BE2C (cell line): ENCODE measurements at regions not wholly inside any gene's neighbourhood (a gene's known extent, or its start where the extent isn't known, plus 50 kb on each side); places are given as distances from the start of the nearest gene placed in this dataset.
"Not testable (repeated sequence)": the region's sequence is repeated elsewhere in the genome, so short reads cannot be mapped to it uniquely, and the experiment has no call there.

Experiments used
- DNase-seq: peaks from one replicate; pipeline ENCODE4 v3.0.0-alpha.2; 2020
- H3K27me3 ChIP-seq: fragments of 250-450 bp; sonication (Bioruptor Pico); 2 replicates; pipeline ENCODE4 v1.5.1; 2020; ENCODE audit warnings: mild to moderate bottlenecking
- H3K36me3 ChIP-seq: fragments of 250-450 bp; sonication (Bioruptor Pico); 2 replicates; pipeline ENCODE4 v1.5.1; 2020; ENCODE audit warnings: mild to moderate bottlenecking
- H3K4me1 ChIP-seq: fragments of 250-450 bp; sonication (Bioruptor Pico); 2 replicates; pipeline ENCODE4 v1.5.1; 2020
- H3K4me3 ChIP-seq: 2 replicates; pipeline ENCODE4 v1.5.1; 2011; ENCODE audit warnings: low read depth, low read length
- H3K9me3 ChIP-seq: fragments of 250-450 bp; sonication (Bioruptor Pico); 2 replicates; pipeline ENCODE4 v1.5.1; 2020
- CTCF ChIP-seq: IDR thresholded peaks from 2 replicates; pipeline ENCODE4 v1.5.1; 2012; ENCODE audit warnings: mild to moderate bottlenecking, low read depth, low read length

GRCh38 chr6:44039191-44039719, 88.0 kb downstream of the MRPL14 start:
- Histone ChIP-seq H3K4me3 (no peak overlapping the region), H3K9me3 (no peaks in the 10 kb centered on the region), H3K4me1 (peaks cover 18% of the 10 kb centered on the region), H3K36me3 (no peaks in the 10 kb centered on the region), H3K27me3 (no peaks in the 10 kb centered on the region)
- TF ChIP-seq CTCF: no peak
- no peak for DNase-seq

GRCh38 chr6:44038543-44039065, 88.6 kb downstream of the MRPL14 start:
- Histone ChIP-seq H3K9me3 (no peaks in the 10 kb centered on the region), H3K4me3 (no peak overlapping the region), H3K4me1 (peaks cover 17% of the 10 kb centered on the region), H3K36me3 (no peaks in the 10 kb centered on the region), H3K27me3 (no peaks in the 10 kb centered on the region)
- no peak for TF ChIP-seq CTCF
- no peak for DNase-seq

GRCh38 chr6:44037847-44038542, 89.3 kb downstream of the MRPL14 start:
- no peak overlapping the region for H3K4me3 ChIP-seq
- H3K4me1 ChIP-seq: peaks cover 11% of the 10 kb centered on the region
- DNase-seq: no peak
- no peaks in the 10 kb centered on the region for H3K27me3 ChIP-seq
- H3K9me3 ChIP-seq: no peaks in the 10 kb centered on the region
- no peak for TF ChIP-seq CTCF
- H3K36me3 ChIP-seq: no peaks in the 10 kb centered on the region

- not testable (repeated sequence) for H3K36me3 ChIP-seq, H3K9me3 ChIP-seq, DNase-seq, H3K4me1 ChIP-seq, H3K4me3 ChIP-seq, H3K27me3 ChIP-seq
Measured at GRCh38 chr6:44037276-44037675, 90.0 kb downstream of the MRPL14 start.

GRCh38 chr6:44036699-44037101, 90.6 kb downstream of the MRPL14 start:
- no peak for DNase-seq
- Histone ChIP-seq H3K27me3 (no peaks in the 10 kb centered on the region), H3K4me1 (peaks cover 10% of the 10 kb centered on the region), H3K36me3 (no peaks in the 10 kb centered on the region), H3K4me3 (no peak overlapping the region), H3K9me3 (no peaks in the 10 kb centered on the region)
- TF ChIP-seq CTCF: no peak

- TF ChIP-seq CTCF: no peak
- peaks cover 10% of the 10 kb centered on the region for H3K4me1 ChIP-seq
- no peaks in the 10 kb centered on the region for H3K36me3 ChIP-seq
- no peaks in the 10 kb centered on the region for H3K27me3 ChIP-seq
- no peak overlapping the region for H3K4me3 ChIP-seq
- DNase-seq: no peak
- no peaks in the 10 kb centered on the region for H3K9me3 ChIP-seq
Measured at GRCh38 chr6:44036196-44036595, 91.1 kb downstream of the MRPL14 start.
